Testis (tissue), 2 donors: ENCODE measurements at regions not wholly inside any gene's neighbourhood (a gene's known extent, or its start where the extent isn't known, plus 50 kb on each side); places are given as distances from the start of the nearest gene placed in this dataset.

Source experiments
- POLR2A ChIP-seq: fragments of 450-650 bp; IDR thresholded peaks from one replicate; pipeline ENCODE4 v1.6.1; 2017; ENCODE audit warnings: antibody characterized with exemption, mild to moderate bottlenecking, moderate library complexity
- TF ChIP-seq, protein P1 (sequence below), 3 experiments: fragments of 450-650 bp in 2 of 3; fragments of 200-600 bp in 1 of 3; sonication (generic) in 1 of 3; IDR thresholded peaks; one replicate each; pipeline ENCODE4 v1.5.1; 2016 to 2019; ENCODE audit warnings: antibody characterized with exemption in 3 of 3, mild to moderate bottlenecking in 2 of 3, moderate library complexity in 1 of 3

DNA sequence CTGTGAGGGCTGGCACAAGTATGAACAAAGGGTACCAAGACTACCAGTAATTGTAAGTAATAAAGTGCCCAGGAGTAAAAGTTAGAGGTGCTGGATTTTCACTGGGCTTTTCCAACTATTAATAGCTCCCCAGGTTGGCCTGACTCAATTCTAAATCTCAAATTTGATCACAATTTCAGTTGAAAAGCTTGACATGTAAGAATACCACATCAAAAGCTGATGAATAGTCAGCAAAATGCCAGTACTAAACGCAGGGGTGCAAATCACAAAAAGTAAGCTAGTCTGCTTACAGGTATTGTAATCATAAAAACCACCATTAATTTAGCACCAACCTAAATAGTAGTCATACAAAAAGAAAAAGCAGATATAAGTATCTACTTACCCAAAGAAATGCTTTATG lies 917.5 kb downstream of the NLGN4Y start:
- TF ChIP-seq, protein P1, sequence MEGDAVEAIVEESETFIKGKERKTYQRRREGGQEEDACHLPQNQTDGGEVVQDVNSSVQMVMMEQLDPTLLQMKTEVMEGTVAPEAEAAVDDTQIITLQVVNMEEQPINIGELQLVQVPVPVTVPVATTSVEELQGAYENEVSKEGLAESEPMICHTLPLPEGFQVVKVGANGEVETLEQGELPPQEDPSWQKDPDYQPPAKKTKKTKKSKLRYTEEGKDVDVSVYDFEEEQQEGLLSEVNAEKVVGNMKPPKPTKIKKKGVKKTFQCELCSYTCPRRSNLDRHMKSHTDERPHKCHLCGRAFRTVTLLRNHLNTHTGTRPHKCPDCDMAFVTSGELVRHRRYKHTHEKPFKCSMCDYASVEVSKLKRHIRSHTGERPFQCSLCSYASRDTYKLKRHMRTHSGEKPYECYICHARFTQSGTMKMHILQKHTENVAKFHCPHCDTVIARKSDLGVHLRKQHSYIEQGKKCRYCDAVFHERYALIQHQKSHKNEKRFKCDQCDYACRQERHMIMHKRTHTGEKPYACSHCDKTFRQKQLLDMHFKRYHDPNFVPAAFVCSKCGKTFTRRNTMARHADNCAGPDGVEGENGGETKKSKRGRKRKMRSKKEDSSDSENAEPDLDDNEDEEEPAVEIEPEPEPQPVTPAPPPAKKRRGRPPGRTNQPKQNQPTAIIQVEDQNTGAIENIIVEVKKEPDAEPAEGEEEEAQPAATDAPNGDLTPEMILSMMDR (IDR thresholded peaks at IDR 0.05) = no peak
- no peak for TF ChIP-seq POLR2A
